Activated naive CD8-positive, alpha-beta T cell treated with anti-CD3 and anti-CD28 coated beads, Interleukin-2, amount 50 U/mL, for 24 hours (primary cell): ENCODE measurements at regions not wholly inside any gene's neighbourhood (a gene's known extent, or its start where the extent isn't known, plus 50 kb on each side); places are given as distances from the start of the nearest gene placed in this dataset.

Experiments
- ATAC-seq: fragments of 150-1000 bp; cut with Tn5 transposase; one replicate; pipeline ENCODE4 v1.10.0; 2021
- DNase-seq: peaks from one replicate; pipeline ENCODE4 v3.0.0; 2021
- H3K27ac Mint-ChIP-seq: one replicate; pipeline ENCODE4 v1.8.0; 2021; ENCODE audit warnings: mild to moderate bottlenecking, mixed read lengths
- H3K27me3 Mint-ChIP-seq: one replicate; pipeline ENCODE4 v1.8.0; 2021; ENCODE audit warnings: mixed read lengths
- H3K36me3 Mint-ChIP-seq: one replicate; pipeline ENCODE4 v1.8.0; 2021; ENCODE audit warnings: low read depth, mixed read lengths
- H3K4me1 Mint-ChIP-seq: one replicate; pipeline ENCODE4 v1.8.0; 2021; ENCODE audit warnings: mixed read lengths
- H3K4me3 Mint-ChIP-seq: one replicate; pipeline ENCODE4 v1.8.0; 2021; ENCODE audit warnings: mild to moderate bottlenecking, moderate library complexity, mixed read lengths
- H3K9me3 Mint-ChIP-seq: one replicate; pipeline ENCODE4 v1.8.0; 2021; ENCODE audit warnings: mixed read lengths

DNA sequence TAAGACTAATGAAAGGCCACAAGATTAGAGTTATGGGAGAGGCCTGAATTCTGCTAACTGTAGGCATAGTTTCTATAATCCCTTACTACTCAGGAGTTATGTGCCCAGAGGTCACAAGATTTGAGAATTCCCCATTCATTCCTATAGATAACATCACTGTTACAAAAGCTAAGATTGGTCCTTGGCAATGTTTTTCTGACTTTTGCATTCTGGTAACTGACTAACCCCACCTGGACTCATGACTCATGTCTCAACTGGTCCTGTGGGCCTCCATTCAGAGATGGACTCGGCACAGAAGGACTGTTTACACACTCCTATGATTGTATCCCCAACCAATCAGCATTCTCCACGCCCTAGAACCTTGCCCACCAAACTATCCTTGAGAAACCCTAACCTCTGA lies 249.0 kb upstream of the ZP4 start:
- peaks cover 4% of the 10 kb centered on the region for H3K9me3 Mint-ChIP-seq
- no peak overlapping the region for H3K27ac Mint-ChIP-seq
- H3K36me3 Mint-ChIP-seq: no peaks in the 10 kb centered on the region
- no peak for ATAC-seq
- H3K4me3 Mint-ChIP-seq: no peak overlapping the region
- no peak for DNase-seq
- H3K27me3 Mint-ChIP-seq: no peaks in the 10 kb centered on the region
- no peaks in the 10 kb centered on the region for H3K4me1 Mint-ChIP-seq

DNA sequence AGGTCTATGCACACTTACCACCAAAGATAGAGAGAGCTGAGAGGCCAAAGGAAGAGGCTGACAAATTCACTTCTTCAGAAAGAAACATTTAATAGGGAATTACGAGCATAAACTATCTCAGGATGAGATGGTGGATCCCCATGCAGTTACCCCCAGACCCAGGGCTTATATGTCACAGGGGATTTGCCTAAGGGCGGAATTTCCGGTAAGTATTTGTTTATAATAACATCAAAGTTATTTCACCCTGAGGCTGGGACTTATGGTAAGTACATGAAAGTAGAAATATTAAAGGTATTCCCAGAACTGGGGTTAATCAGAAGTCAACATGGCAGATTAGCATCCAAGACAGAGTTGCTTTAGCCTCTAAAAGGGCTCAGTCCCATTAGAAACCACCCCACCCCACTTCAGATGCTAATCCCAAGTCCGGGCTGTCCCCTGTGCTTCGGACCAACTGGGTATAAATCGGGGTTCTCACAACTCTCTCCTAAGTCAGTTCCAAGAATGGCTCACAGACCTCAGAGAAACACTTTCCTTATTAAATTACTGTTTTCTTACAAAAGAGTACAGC lies 247.4 kb upstream of the ZP4 start:
- Mint-ChIP-seq H3K4me1 (no peaks in the 10 kb centered on the region), H3K27ac (no peak overlapping the region), H3K9me3 (peaks cover 4% of the 10 kb centered on the region), H3K27me3 (no peaks in the 10 kb centered on the region), H3K4me3 (no peak overlapping the region), H3K36me3 (no peaks in the 10 kb centered on the region)
- DNase-seq (no peak), ATAC-seq (no peak)

DNA sequence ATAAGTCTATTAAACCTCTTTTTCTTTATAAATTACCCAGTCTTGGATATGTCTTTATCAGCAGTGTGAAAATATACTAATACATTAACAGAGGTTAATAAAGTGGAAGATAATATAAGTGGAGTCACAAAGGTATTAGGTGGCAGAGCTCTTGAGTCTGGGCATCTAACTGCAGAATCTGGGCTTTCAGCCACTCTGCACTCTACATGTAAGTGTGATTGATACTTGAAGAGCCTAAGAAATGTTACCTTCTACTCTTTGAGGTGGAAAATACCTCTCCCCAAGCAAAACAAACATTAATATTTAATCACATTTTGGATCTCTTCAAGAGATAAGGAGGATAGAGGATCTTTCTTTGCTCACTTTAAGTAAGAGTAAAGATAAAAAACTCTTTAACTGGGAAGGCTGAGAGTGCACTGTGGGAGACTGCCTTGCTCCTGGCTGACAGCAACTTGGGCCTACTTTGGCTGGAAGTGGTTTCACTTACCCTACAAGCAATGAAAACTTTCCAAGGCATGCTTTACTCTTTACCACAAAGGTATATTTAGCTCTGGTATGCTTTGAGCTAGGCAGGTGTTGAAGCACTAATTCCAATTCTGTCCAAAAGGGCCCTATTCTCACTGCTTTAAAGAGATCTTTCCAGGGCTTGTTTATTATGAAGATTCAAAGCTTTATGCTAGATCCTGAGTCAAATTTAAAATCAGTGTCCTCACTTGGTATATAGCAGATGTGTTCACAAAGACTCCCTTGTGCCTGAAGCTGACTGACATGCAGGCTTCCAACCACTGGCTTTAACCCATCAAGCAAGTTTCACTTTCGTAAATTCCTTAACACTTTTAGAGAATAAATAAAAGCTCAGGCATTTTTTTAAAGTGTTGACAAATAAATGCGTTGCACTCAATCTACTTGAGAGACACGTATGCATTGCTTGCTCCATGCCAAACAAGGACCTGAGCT lies 245.3 kb upstream of the ZP4 start:
- peaks cover 10% of the 10 kb centered on the region for H3K9me3 Mint-ChIP-seq
- H3K27ac Mint-ChIP-seq: no peak overlapping the region
- ATAC-seq (no peak), DNase-seq (no peak)
- H3K27me3 Mint-ChIP-seq: no peaks in the 10 kb centered on the region
- no peaks in the 10 kb centered on the region for H3K4me1 Mint-ChIP-seq
- H3K4me3 Mint-ChIP-seq: no peak overlapping the region
- H3K36me3 Mint-ChIP-seq: no peaks in the 10 kb centered on the region

DNA sequence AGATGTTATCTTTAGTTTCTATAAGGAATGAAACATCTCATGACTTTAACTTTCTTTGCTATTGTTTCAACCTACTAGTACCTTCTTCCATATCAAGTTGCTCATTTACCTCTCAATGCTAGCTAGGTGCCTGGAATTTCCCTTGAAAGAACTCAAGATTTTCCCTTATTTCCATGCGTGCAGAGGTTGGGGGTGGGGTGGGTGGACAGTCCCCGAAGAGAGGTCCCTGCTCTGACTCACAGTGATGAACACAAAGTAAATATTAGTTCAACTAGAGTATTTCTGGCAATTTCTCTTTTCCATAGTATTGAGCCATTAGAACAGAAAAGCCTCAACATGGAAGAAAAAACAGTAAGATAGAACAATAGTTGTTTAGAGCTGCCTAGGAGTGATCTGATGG lies 239.0 kb upstream of the ZP4 start:
- Mint-ChIP-seq H3K36me3 (no peaks in the 10 kb centered on the region), H3K27me3 (no peaks in the 10 kb centered on the region), H3K27ac (no peak overlapping the region), H3K4me3 (no peak overlapping the region), H3K4me1 (no peaks in the 10 kb centered on the region), H3K9me3 (peaks cover 13% of the 10 kb centered on the region)
- no peak for DNase-seq
- no peak for ATAC-seq

DNA sequence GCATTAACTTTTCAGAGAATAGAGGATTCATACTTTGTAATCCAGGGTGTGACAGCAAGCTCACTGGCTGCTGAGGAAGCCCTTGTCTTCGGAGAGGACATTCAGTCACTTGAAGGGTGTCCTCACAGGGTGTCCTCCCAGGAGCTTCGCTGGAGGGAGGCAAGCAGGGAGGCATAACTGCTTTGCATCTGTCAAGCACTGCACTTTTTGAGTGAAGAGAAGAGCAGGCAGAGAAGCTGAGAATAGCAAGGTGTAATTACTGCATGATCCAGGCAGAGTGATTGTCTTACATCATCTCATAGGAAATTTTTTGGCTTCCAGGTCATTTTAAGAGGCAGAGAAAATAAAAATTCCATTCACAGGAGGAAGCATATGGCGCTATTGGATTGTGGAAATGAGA lies 232.5 kb upstream of the ZP4 start:
- H3K4me3 Mint-ChIP-seq: no peak overlapping the region
- H3K27ac Mint-ChIP-seq: no peak overlapping the region
- DNase-seq: no peak
- H3K27me3 Mint-ChIP-seq: no peaks in the 10 kb centered on the region
- no peak for ATAC-seq
- H3K4me1 Mint-ChIP-seq: no peaks in the 10 kb centered on the region
- H3K36me3 Mint-ChIP-seq: no peaks in the 10 kb centered on the region
- H3K9me3 Mint-ChIP-seq: no peaks in the 10 kb centered on the region

DNA sequence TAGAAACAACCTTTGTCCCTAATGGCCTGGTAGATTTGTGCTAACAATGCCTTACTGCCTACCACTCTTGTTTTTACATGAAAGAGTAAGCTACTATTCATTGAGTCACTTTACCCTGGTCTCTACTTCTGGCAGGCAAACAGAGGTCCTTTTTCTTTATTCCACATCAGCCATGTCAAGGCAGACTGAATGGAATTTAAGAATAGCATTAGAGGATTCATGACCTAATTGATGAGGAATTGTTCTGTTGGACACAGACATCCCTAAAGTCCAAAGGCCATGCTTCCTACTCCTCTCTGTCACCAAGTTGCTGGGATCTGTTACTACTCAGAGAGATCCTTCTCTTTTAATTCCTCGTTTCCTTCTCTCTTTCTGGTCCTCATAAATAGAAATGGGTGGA lies 229.1 kb upstream of the ZP4 start:
- Mint-ChIP-seq H3K36me3 (no peaks in the 10 kb centered on the region), H3K4me3 (no peak overlapping the region), H3K9me3 (no peaks in the 10 kb centered on the region), H3K27ac (no peak overlapping the region), H3K27me3 (no peaks in the 10 kb centered on the region), H3K4me1 (no peaks in the 10 kb centered on the region)
- ATAC-seq (no peak), DNase-seq (no peak)

DNA sequence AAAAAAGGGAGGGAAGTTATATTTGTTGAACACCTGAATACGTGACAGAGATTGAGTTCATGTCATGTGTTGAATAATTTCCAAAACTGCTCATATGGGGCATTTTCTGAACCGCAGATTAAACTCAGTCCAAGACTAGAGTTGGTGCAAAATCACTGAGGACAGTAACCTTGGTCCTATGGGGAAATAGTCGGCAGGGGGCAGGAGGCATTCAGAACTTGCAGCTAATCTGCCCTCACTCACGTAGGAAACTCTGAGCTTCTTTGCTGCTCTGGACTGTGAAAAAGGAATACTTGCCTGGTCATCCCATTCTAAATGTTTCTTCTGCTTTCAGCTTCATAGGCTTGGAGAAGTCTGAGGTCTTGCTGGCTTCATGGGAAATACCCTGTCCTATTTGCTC lies 228.3 kb upstream of the ZP4 start:
- Mint-ChIP-seq H3K36me3 (no peaks in the 10 kb centered on the region), H3K27ac (no peak overlapping the region), H3K9me3 (no peaks in the 10 kb centered on the region), H3K4me1 (no peaks in the 10 kb centered on the region), H3K4me3 (no peak overlapping the region), H3K27me3 (no peaks in the 10 kb centered on the region)
- no peak for DNase-seq
- no peak for ATAC-seq

DNA sequence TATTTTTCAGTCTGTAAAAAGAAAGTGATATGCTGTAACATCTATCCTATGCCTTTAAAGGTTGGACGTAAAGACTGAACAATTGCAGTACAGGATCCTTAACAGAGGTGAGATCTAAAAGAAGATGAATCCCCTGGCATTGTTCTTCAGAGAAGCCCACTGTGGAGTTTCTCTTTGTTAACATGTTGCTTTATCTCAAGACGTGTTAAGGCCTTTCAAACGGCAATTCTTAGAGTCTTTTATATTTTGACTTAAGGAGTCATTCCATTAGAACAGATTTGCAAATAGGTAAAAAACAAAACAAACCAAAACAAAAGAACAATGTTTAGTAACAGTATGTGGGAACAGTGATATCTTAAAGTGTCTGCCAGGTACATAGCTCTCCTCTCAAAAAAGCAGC lies 225.1 kb upstream of the ZP4 start:
- H3K9me3 Mint-ChIP-seq: no peaks in the 10 kb centered on the region
- no peak overlapping the region for H3K4me3 Mint-ChIP-seq
- no peaks in the 10 kb centered on the region for H3K27me3 Mint-ChIP-seq
- no peaks in the 10 kb centered on the region for H3K4me1 Mint-ChIP-seq
- no peak overlapping the region for H3K27ac Mint-ChIP-seq
- ATAC-seq (no peak), DNase-seq (no peak)
- H3K36me3 Mint-ChIP-seq: no peaks in the 10 kb centered on the region

DNA sequence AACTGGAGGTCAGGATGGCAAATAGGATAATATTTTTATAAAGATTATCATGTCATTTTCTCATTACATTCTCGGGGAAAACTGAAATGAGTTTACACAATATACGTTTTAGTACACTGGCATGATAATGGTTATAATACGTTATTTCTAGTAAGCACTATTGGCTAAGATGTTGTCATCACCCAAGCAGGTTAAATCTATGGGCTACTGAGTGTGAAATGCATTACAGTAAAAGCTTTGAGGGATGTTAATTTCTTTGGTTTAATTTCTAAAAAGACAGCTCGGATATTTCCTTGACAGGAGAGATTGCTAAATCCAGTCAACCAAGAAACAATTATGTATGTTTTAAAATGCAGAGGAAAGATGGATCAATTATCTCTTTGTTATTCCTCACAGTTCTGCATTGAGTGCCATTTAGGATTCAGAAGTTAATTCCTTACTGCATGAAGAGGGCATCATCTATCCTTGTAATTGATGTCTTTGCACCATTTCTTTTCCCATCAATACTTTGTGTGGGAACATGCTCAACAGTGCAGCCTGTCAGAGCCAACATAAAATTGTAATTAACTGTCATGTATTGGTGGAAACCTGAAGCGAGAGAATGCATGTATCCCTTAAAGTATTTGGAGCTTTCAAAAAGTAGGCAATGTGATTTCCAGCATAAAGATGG lies 222.4 kb upstream of the ZP4 start:
- ATAC-seq (no peak), DNase-seq (no peak)
- Mint-ChIP-seq H3K36me3 (no peaks in the 10 kb centered on the region), H3K4me3 (no peak overlapping the region), H3K27ac (no peak overlapping the region), H3K9me3 (no peaks in the 10 kb centered on the region), H3K4me1 (no peaks in the 10 kb centered on the region), H3K27me3 (no peaks in the 10 kb centered on the region)

DNA sequence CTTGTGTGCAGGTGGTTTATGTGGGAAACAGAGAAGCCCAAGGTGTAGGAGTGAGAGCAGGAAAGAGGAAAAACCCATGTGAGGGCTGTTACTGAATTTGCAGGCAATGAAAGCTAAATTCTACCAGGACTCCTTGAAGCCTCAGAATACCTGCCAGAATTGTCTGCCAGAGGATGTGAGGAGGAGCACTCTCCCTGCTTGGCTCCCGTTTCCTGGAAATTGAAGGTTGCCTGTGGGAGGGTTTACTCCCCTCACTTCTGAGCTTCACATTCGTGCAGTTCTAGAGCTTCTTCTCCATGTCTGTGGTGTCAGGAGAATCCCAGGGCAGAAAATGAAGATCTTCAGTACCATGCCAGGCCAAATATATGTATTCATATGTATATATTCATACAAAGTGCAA lies 220.8 kb upstream of the ZP4 start:
- Mint-ChIP-seq H3K27me3 (no peaks in the 10 kb centered on the region), H3K4me1 (no peaks in the 10 kb centered on the region), H3K4me3 (no peak overlapping the region), H3K36me3 (no peaks in the 10 kb centered on the region), H3K27ac (no peak overlapping the region), H3K9me3 (no peaks in the 10 kb centered on the region)
- no peak for ATAC-seq
- no peak for DNase-seq

DNA sequence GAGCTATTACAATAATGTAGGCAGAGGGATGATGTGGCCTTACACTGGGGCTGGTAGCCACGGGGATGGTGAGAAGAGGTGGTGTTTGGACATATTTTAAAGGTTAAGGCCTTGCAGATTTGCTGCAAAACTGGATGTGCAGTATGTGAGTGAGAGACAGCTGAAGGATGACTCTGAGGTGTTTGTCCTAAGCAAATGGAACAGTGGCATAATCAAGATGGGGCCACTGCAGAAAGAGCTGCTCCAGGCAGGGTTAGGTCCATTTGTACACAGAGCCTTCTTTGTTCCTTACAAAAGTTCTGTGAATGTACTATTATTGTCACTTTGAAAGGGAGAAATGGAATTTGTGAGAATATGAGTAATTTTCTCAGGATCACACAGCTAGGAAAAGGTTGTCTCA lies 220.4 kb upstream of the ZP4 start:
- H3K9me3 Mint-ChIP-seq: no peaks in the 10 kb centered on the region
- no peak overlapping the region for H3K4me3 Mint-ChIP-seq
- ATAC-seq: no peak
- H3K36me3 Mint-ChIP-seq: no peaks in the 10 kb centered on the region
- no peak overlapping the region for H3K27ac Mint-ChIP-seq
- H3K27me3 Mint-ChIP-seq: no peaks in the 10 kb centered on the region
- no peak for DNase-seq
- H3K4me1 Mint-ChIP-seq: no peaks in the 10 kb centered on the region

DNA sequence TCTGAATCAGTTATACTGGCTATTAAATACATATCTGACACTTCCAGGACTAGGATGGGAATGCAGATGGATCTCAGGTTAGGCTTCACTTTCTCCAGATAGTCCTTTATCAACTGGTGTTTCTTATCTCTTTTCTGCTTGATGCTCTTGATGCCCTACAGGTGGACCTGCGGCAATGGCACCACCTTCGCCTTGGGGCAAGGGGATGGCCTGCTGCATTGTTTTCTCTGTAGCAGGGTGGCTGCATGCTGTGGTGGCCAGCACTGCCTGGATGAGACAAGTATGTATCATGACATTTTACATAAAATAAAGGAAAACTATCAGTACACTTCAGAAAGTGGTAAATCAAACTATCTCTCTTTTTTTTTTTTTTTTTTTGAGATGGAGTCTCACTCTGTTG lies 217.7 kb upstream of the ZP4 start:
- peaks cover 4% of the 10 kb centered on the region for H3K9me3 Mint-ChIP-seq
- no peak overlapping the region for H3K27ac Mint-ChIP-seq
- H3K36me3 Mint-ChIP-seq: no peaks in the 10 kb centered on the region
- ATAC-seq (no peak), DNase-seq (no peak)
- no peaks in the 10 kb centered on the region for H3K4me1 Mint-ChIP-seq
- no peaks in the 10 kb centered on the region for H3K27me3 Mint-ChIP-seq
- no peak overlapping the region for H3K4me3 Mint-ChIP-seq

DNA sequence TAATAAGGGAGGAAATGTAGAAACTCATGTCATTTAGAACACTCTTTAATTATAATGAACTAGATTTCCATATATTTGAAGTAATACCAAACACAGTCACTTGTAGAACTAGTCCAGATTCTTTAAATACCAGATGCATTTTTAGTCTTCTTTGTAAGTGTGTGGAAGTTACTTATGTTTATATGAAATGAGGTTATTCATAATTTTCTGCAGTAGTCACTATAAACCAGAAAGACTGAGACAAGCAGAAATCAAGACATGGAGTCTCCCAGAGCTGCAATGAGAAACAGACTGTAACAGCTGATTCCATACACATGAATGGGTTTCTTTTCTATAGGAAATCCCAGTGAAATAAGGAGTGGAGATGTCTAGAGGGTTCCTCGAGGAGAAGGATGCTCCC lies 216.6 kb upstream of the ZP4 start:
- H3K4me1 Mint-ChIP-seq: no peaks in the 10 kb centered on the region
- H3K4me3 Mint-ChIP-seq: no peak overlapping the region
- H3K36me3 Mint-ChIP-seq: no peaks in the 10 kb centered on the region
- H3K9me3 Mint-ChIP-seq: peaks cover 4% of the 10 kb centered on the region
- ATAC-seq: no peak
- no peak for DNase-seq
- H3K27me3 Mint-ChIP-seq: no peaks in the 10 kb centered on the region
- H3K27ac Mint-ChIP-seq: no peak overlapping the region

DNA sequence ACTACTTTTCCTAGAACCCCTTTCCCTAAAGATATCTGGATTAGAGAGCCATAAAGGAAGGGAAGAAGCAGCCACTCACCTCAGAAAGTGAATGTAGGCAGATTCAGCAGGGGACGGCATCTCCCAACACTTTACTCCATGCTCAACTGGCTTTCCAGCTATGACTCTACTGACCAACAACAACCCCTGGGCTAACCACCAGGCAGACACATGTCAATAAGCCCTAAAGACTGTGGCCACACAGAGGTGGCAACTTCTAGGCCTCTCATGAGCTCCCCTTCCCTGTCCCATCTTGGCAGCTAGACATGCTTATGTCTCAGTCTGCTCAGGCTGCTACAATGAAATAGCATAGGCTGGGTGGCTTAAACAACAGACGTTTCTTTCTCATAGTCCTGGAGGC lies 214.0 kb upstream of the ZP4 start:
- ATAC-seq: no peak
- no peak for DNase-seq
- Mint-ChIP-seq H3K27me3 (no peaks in the 10 kb centered on the region), H3K9me3 (peaks cover 4% of the 10 kb centered on the region), H3K27ac (no peak overlapping the region), H3K36me3 (no peaks in the 10 kb centered on the region), H3K4me3 (no peak overlapping the region), H3K4me1 (no peaks in the 10 kb centered on the region)

DNA sequence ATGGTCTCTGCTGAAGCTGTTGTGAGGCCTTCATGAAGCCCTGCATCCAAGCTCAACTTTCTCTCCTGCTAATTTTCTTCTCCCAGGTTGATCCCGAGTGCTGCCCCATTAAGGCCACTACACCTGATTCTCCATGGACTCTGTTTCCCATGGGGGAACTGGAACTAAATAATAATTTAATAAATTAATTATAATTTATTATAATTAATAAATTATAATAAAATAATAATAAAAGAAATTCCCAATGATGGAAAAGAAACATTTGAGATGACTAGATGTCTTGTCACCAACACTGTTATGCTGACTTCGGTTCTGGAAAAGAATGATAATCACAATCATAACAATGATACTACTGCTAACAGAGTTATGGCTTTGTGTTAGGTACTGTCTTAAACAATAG lies 211.2 kb upstream of the ZP4 start:
- Mint-ChIP-seq H3K4me3 (no peak overlapping the region), H3K27me3 (no peaks in the 10 kb centered on the region), H3K36me3 (no peaks in the 10 kb centered on the region), H3K4me1 (no peaks in the 10 kb centered on the region), H3K27ac (no peak overlapping the region), H3K9me3 (peaks cover 4% of the 10 kb centered on the region)
- ATAC-seq (no peak), DNase-seq (no peak)
